ENCODE measurements at regions not wholly inside any gene's neighbourhood (a gene's known extent, or its start where the extent isn't known, plus 50 kb on each side); places are given as distances from the start of the nearest gene placed in this dataset.

- DNase-seq, result no peak
Observed at GRCh38 chr4:136219592-136220125, 1312.6 kb downstream of the PCDH18 start.

- DNase-seq, result no peak
Observed at GRCh38 chr4:136203199-136203598, 1329.1 kb downstream of the PCDH18 start.

- no peak for DNase-seq
Observed at GRCh38 chr4:136198358-136198757, 1333.9 kb downstream of the PCDH18 start.

- DNase-seq, result no peak
Observed at GRCh38 chr4:136194962-136195361, 1337.3 kb downstream of the PCDH18 start.

- no peak for DNase-seq
Observed at GRCh38 chr4:136186650-136187049, 1345.6 kb downstream of the PCDH18 start.

- DNase-seq, result no peak
Observed at GRCh38 chr4:136183513-136183912, 1348.8 kb downstream of the PCDH18 start.

- DNase-seq, result no peak
Observed at GRCh38 chr4:136156947-136157346, 1375.3 kb downstream of the PCDH18 start.

GRCh38 chr4:136150046-136150445 is 1382.2 kb downstream of the PCDH18 start:
- DNase-seq, result no peak

- DNase-seq, result no peak
Observed at GRCh38 chr4:136136601-136137000, 1395.7 kb downstream of the PCDH18 start.

- no peak for DNase-seq
Observed at GRCh38 chr4:136124251-136124745, 1408.0 kb downstream of the PCDH18 start.

- DNase-seq, result no peak
Observed at GRCh38 chr4:136121426-136121825, 1410.9 kb downstream of the PCDH18 start.

- no peak for DNase-seq
Observed at GRCh38 chr4:136113921-136114320, 1418.4 kb downstream of the PCDH18 start.

- no peak for DNase-seq
Observed at GRCh38 chr4:136112116-136112515, 1420.2 kb downstream of the PCDH18 start.

GRCh38 chr4:136106753-136107152 is 1425.5 kb downstream of the PCDH18 start:
- DNase-seq, result no peak

- DNase-seq, result no peak
Observed at GRCh38 chr4:136103616-136104015, 1428.7 kb downstream of the PCDH18 start.

- DNase-seq, result no peak
Observed at GRCh38 chr4:136097676-136098075, 1434.6 kb downstream of the PCDH18 start.

- DNase-seq, result no peak
Observed at GRCh38 chr4:136088211-136088867, 1444.0 kb downstream of the PCDH18 start.

GRCh38 chr4:136078976-136079375 is 1453.3 kb downstream of the PCDH18 start:
- no peak for DNase-seq

GRCh38 chr4:136056748-136057147 is 1475.5 kb downstream of the PCDH18 start:
- no peak for DNase-seq

GRCh38 chr4:136055360-136055759 is 1476.9 kb downstream of the PCDH18 start:
- DNase-seq, result no peak

- no peak for DNase-seq
Observed at GRCh38 chr4:136036744-136037143, 1495.5 kb downstream of the PCDH18 start.

- no peak for DNase-seq
Observed at GRCh38 chr4:136032391-136032790, 1499.9 kb downstream of the PCDH18 start.

- no peak for DNase-seq
Observed at GRCh38 chr4:136025540-136025939, 1506.8 kb downstream of the PCDH18 start.

GRCh38 chr4:136017556-136017955 is 1514.7 kb downstream of the PCDH18 start:
- DNase-seq, result no peak

- DNase-seq, result no peak
Observed at GRCh38 chr4:136012220-136012619, 1520.1 kb downstream of the PCDH18 start.

All from NCI-H146 (cell line).